Fibroblast of lung (primary cell): ENCODE measurements at regions not wholly inside any gene's neighbourhood (a gene's known extent, or its start where the extent isn't known, plus 50 kb on each side); places are given as distances from the start of the nearest gene placed in this dataset.

Experiments used
- DNase-seq, 2 donors: peaks; one replicate each; pipeline versions ENCODE4 v3.0.0 to v3.0.0-alpha.2; 2010; ENCODE audit warnings: low read depth in 2 of 2
- H2AFZ ChIP-seq: 2 replicates; pipeline ENCODE4 v1.5.1; 2012; ENCODE audit warnings: low read length, control low read depth, inconsistent platforms
- H3K27ac ChIP-seq: 2 replicates; pipeline ENCODE4 v1.5.1; 2011; ENCODE audit warnings: low read length, control low read depth; ENCODE audit not compliant: insufficient read depth
- H3K27me3 ChIP-seq: 2 replicates; pipeline ENCODE4 v1.5.1; 2011; ENCODE audit warnings: mild to moderate bottlenecking, low read length; ENCODE audit not compliant: control insufficient read depth, insufficient read depth
- H3K36me3 ChIP-seq: 2 replicates; pipeline ENCODE4 v1.5.1; 2011; ENCODE audit warnings: low read length; ENCODE audit not compliant: control insufficient read depth, insufficient read depth
- H3K4me1 ChIP-seq: 2 replicates; pipeline ENCODE4 v1.5.1; 2011; ENCODE audit warnings: low read length; ENCODE audit not compliant: control insufficient read depth, insufficient read depth; ENCODE audit errors: extremely low read depth
- H3K4me2 ChIP-seq: 2 replicates; pipeline ENCODE4 v1.5.1; 2011; ENCODE audit warnings: low read length, control low read depth; ENCODE audit not compliant: insufficient read depth; ENCODE audit errors: extremely low read depth
- H3K4me3 ChIP-seq, 4 experiments: fragments of 200-600 bp in 1 of 4; sonication (generic) in 1 of 4; replicated peaks in 1 of 4; 2 replicates each; pipeline ENCODE4 v1.5.1; 2011 to 2016; ENCODE audit warnings: low read length in 4 of 4, low read depth in 3 of 4, mild to moderate bottlenecking in 3 of 4, control low read depth in 2 of 4, inconsistent platforms in 1 of 4, mixed read lengths in 1 of 4; ENCODE audit not compliant: insufficient read depth in 1 of 4; ENCODE audit errors: control extremely low read depth in 1 of 4
- H3K79me2 ChIP-seq: 2 replicates; pipeline ENCODE4 v1.5.1; 2012; ENCODE audit warnings: mild to moderate bottlenecking, low read length, inconsistent platforms; ENCODE audit not compliant: control insufficient read depth, insufficient read depth
- H3K9ac ChIP-seq: 2 replicates; pipeline ENCODE4 v1.5.1; 2011; ENCODE audit warnings: mild to moderate bottlenecking, low read length, control low read depth; ENCODE audit not compliant: insufficient read depth
- H3K9me3 ChIP-seq: 2 replicates; pipeline ENCODE4 v1.5.1; 2012; ENCODE audit warnings: low read depth, low read length; ENCODE audit not compliant: control insufficient read depth, insufficient read depth
- H4K20me1 ChIP-seq: 2 replicates; pipeline ENCODE4 v1.5.1; 2011; ENCODE audit warnings: low read length; ENCODE audit not compliant: control insufficient read depth, insufficient read depth; ENCODE audit errors: extremely low read depth
- EZH2 ChIP-seq: IDR thresholded peaks from 2 replicates; pipeline ENCODE4 v1.5.1; 2012; ENCODE audit warnings: low read length, control low read depth, mild to moderate bottlenecking; ENCODE audit errors: missing control alignments
- TF ChIP-seq, protein P1 (sequence below), 2 donors: IDR thresholded peaks in 1 of 2; conservative IDR thresholded peaks in 1 of 2; 1 replicate in 1 of 2; 2 replicates in 1 of 2; pipeline ENCODE4 v1.5.1; 2011 to 2012; ENCODE audit warnings: low read length in 2 of 2, control low read depth in 1 of 2, inconsistent platforms in 1 of 2, low read depth in 1 of 2, mild to moderate bottlenecking in 1 of 2

DNA sequence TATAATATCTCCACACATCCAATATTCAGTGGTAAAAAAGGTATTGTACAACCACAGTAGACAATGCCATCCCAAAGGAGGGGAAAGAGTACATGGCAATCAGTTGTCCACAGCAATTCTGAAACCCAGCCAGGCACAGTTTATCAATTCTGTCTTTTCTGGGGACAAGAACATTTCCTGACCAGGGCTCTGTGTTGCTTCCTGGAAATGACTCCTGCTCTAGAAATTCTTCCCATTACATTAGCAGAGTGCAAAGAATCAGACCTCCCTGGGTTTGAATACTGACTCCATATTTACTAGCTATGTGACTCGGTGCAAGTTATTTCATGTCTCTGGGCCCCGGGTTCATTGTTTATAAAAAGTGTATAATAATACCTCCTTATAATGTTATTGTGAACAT is 220.4 kb upstream of the CFAP20DC start:
- no peak overlapping the region for H3K27ac ChIP-seq
- H3K9me3 ChIP-seq: no peaks in the 10 kb centered on the region

DNA sequence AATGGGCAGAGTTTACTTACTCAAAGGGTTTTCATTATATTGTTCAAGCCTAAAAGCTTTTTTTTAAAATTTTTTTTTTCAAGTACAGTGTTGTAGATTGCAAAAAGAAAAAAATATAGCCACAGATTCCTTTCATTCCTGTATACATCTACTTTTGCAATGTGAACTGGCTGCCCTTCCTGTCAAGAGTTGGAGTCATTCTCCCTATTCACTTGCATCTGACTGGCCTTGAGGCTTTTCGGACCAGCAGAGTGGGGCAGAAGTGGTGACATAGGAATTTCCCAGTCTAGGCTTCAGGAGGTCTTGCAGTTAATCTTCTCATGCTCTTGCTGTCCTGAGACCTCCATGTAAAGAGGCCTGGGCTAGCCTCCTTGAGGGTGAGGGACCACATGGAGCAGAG is 218.3 kb upstream of the CFAP20DC start:
- Histone ChIP-seq H3K27ac (no peak overlapping the region), H3K9ac (no peak overlapping the region), H3K79me2 (no peaks in the 10 kb centered on the region), H4K20me1 (no peaks in the 10 kb centered on the region), H2AFZ (no peak overlapping the region), H3K4me2 (no peak overlapping the region), H3K4me1 (no peaks in the 10 kb centered on the region), H3K9me3 (no peaks in the 10 kb centered on the region), H3K36me3 (no peaks in the 10 kb centered on the region), H3K27me3 (no peaks in the 10 kb centered on the region), H3K4me3 (no peak overlapping the region)
- TF ChIP-seq EZH2: no peak
- TF ChIP-seq, protein P1, sequence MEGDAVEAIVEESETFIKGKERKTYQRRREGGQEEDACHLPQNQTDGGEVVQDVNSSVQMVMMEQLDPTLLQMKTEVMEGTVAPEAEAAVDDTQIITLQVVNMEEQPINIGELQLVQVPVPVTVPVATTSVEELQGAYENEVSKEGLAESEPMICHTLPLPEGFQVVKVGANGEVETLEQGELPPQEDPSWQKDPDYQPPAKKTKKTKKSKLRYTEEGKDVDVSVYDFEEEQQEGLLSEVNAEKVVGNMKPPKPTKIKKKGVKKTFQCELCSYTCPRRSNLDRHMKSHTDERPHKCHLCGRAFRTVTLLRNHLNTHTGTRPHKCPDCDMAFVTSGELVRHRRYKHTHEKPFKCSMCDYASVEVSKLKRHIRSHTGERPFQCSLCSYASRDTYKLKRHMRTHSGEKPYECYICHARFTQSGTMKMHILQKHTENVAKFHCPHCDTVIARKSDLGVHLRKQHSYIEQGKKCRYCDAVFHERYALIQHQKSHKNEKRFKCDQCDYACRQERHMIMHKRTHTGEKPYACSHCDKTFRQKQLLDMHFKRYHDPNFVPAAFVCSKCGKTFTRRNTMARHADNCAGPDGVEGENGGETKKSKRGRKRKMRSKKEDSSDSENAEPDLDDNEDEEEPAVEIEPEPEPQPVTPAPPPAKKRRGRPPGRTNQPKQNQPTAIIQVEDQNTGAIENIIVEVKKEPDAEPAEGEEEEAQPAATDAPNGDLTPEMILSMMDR (conservative IDR thresholded peaks at IDR 0.05 in 1 of 2, IDR thresholded peaks at IDR 0.05 in 1 of 2; ENCODE audit: low read depth in 1 of 2, low read length in 2 of 2): no peak
- DNase-seq: peak in 1 of 2 donors; percentile 59

More for the DNA sequence above, 220.4 kb upstream of the CFAP20DC start:
- no peak overlapping the region for H3K9ac ChIP-seq
- TF ChIP-seq, protein P1 (conservative IDR thresholded peaks at IDR 0.05 in 1 of 2, IDR thresholded peaks at IDR 0.05 in 1 of 2; ENCODE audit: low read depth in 1 of 2, low read length in 2 of 2): no peak
- TF ChIP-seq EZH2: no peak
- H3K4me3 ChIP-seq: no peak overlapping the region
- H3K4me1 ChIP-seq: no peaks in the 10 kb centered on the region
- no peaks in the 10 kb centered on the region for H3K79me2 ChIP-seq
- no peaks in the 10 kb centered on the region for H3K36me3 ChIP-seq
- no peak overlapping the region for H2AFZ ChIP-seq
- no peaks in the 10 kb centered on the region for H3K27me3 ChIP-seq
- H4K20me1 ChIP-seq: no peaks in the 10 kb centered on the region
- no peak overlapping the region for H3K4me2 ChIP-seq
- no peak for DNase-seq

DNA sequence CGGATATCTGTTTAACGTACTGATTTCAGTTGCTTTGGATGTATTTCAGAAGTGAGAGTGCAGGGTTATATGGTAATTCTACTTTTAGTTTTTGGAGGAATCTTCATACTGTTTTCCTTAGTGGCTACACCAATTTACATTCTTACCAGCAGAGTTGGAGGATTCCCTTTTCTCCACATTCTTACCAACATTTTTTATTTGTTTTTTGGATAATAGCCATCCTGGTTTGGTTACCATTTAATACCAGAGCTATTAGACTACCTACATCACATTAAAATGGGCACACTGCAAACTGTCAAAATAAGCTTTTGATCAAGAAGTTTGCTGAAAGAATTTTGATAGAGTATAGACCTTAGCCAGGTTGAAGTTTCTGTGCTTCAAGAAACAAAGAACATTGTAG is 217.2 kb upstream of the CFAP20DC start:
- no peaks in the 10 kb centered on the region for H3K9me3 ChIP-seq
- TF ChIP-seq, protein P1 (conservative IDR thresholded peaks at IDR 0.05 in 1 of 2, IDR thresholded peaks at IDR 0.05 in 1 of 2; ENCODE audit: low read depth in 1 of 2, low read length in 2 of 2): no peak
- no peaks in the 10 kb centered on the region for H3K36me3 ChIP-seq
- no peak overlapping the region for H3K9ac ChIP-seq
- no peaks in the 10 kb centered on the region for H4K20me1 ChIP-seq
- H3K4me2 ChIP-seq: no peak overlapping the region
- H3K27me3 ChIP-seq: no peaks in the 10 kb centered on the region
- no peak overlapping the region for H3K27ac ChIP-seq
- H3K4me3 ChIP-seq: no peak overlapping the region
- no peaks in the 10 kb centered on the region for H3K4me1 ChIP-seq
- no peaks in the 10 kb centered on the region for H3K79me2 ChIP-seq
- DNase-seq: peak in 1 of 2 donors; percentile 43
- no peak overlapping the region for H2AFZ ChIP-seq
